Astrocyte (in vitro differentiated cells and primary cell): ENCODE measurements at regions not wholly inside any gene's neighbourhood (a gene's known extent, or its start where the extent isn't known, plus 50 kb on each side); places are given as distances from the start of the nearest gene placed in this dataset.

ENCODE experiments used
- DNase-seq: peaks from one replicate; pipeline ENCODE4 v3.0.0-alpha.2; 2010; ENCODE audit warnings: low read depth
- FAIRE-seq: peaks from 2 replicates; lab custom pipeline; 2011; peaks lifted over from hg19 to GRCh38; lab: Jason Lieb, UNC
- H2AFZ ChIP-seq: 2 replicates; pipeline ENCODE4 v1.6.0; 2012; ENCODE audit warnings: low read depth, low read length, inconsistent platforms
- H3K27ac ChIP-seq: 2 replicates; pipeline ENCODE4 v1.5.1; 2011; ENCODE audit warnings: low read depth, low read length, inconsistent platforms
- H3K27me3 ChIP-seq: 2 replicates; pipeline ENCODE4 v1.6.0; 2011; ENCODE audit warnings: low read length, inconsistent platforms; ENCODE audit not compliant: insufficient read depth
- H3K36me3 ChIP-seq: 2 replicates; pipeline ENCODE4 v1.5.1; 2011; ENCODE audit warnings: low read length, inconsistent platforms; ENCODE audit not compliant: insufficient read depth
- H3K4me1 ChIP-seq: 2 replicates; pipeline ENCODE4 v1.5.1; 2011; ENCODE audit warnings: low read length, inconsistent platforms; ENCODE audit not compliant: insufficient read depth
- H3K4me2 ChIP-seq: 2 replicates; pipeline ENCODE4 v1.6.0; 2012; ENCODE audit warnings: low read length, inconsistent platforms
- H3K4me3 ChIP-seq: 2 replicates; pipeline ENCODE4 v1.5.1; 2011; ENCODE audit warnings: low read depth, mild to moderate bottlenecking, low read length, inconsistent platforms; ENCODE audit not compliant: insufficient read depth
- H3K79me2 ChIP-seq: 2 replicates; pipeline ENCODE4 v1.6.0; 2012; ENCODE audit warnings: mild to moderate bottlenecking, low read length, inconsistent platforms; ENCODE audit not compliant: insufficient read depth
- H3K9ac ChIP-seq: 2 replicates; pipeline ENCODE4 v1.6.0; 2012; ENCODE audit warnings: mild to moderate bottlenecking, low read length, inconsistent platforms
- H3K9me3 ChIP-seq: 2 replicates; pipeline ENCODE4 v1.5.1; 2012; ENCODE audit warnings: low read depth, mild to moderate bottlenecking, low read length, inconsistent platforms; ENCODE audit not compliant: insufficient read depth
- H4K20me1 ChIP-seq: 2 replicates; pipeline ENCODE4 v1.6.0; 2012; ENCODE audit warnings: low read length, inconsistent platforms; ENCODE audit not compliant: insufficient read depth
- H3K27ac Mint-ChIP-seq: one replicate; pipeline ENCODE4 v1.8.0; 2021; ENCODE audit warnings: mild to moderate bottlenecking, mixed read lengths; ENCODE audit not compliant: unreplicated experiment
- H3K27me3 Mint-ChIP-seq: one replicate; pipeline ENCODE4 v1.8.0; 2021; ENCODE audit warnings: low read depth, mixed read lengths; ENCODE audit not compliant: unreplicated experiment
- H3K36me3 Mint-ChIP-seq: one replicate; pipeline ENCODE4 v1.8.0; 2021; ENCODE audit warnings: low read depth, mixed read lengths; ENCODE audit not compliant: unreplicated experiment
- H3K4me1 Mint-ChIP-seq: one replicate; pipeline ENCODE4 v1.8.0; 2021; ENCODE audit warnings: low read depth, mixed read lengths; ENCODE audit not compliant: unreplicated experiment
- H3K4me3 Mint-ChIP-seq: one replicate; pipeline ENCODE4 v1.8.0; 2021; ENCODE audit warnings: mild to moderate bottlenecking, moderate library complexity, mixed read lengths; ENCODE audit not compliant: unreplicated experiment
- H3K9me3 Mint-ChIP-seq: one replicate; pipeline ENCODE4 v1.8.0; 2021; ENCODE audit warnings: mild to moderate bottlenecking, mixed read lengths; ENCODE audit not compliant: unreplicated experiment
- CTCF ChIP-seq: IDR thresholded peaks from 2 replicates; pipeline ENCODE4 v1.5.1; 2011; ENCODE audit warnings: low read depth, mild to moderate bottlenecking, inconsistent platforms, low read length, moderate library complexity; ENCODE audit not compliant: insufficient read depth
- EZH2 ChIP-seq: IDR thresholded peaks from 2 replicates; pipeline ENCODE4 v1.6.1; 2012; ENCODE audit warnings: mild to moderate bottlenecking, low read length, inconsistent platforms; ENCODE audit not compliant: insufficient read depth

- Histone ChIP-seq H3K4me1 (no peaks in the 10 kb centered on the region), H3K36me3 (no peaks in the 10 kb centered on the region), H3K9me3 (peaks cover 4% of the 10 kb centered on the region), H3K27ac (no peak overlapping the region), H3K4me3 (no peak overlapping the region), H3K27me3 (no peaks in the 10 kb centered on the region), H4K20me1 (no peaks in the 10 kb centered on the region), H3K79me2 (no peaks in the 10 kb centered on the region), H2AFZ (no peak overlapping the region), H3K4me2 (no peak overlapping the region), H3K9ac (no peak overlapping the region)
- Mint-ChIP-seq H3K27ac (no peak overlapping the region), H3K27me3 (peaks cover 2% of the 10 kb centered on the region), H3K4me3 (no peak overlapping the region), H3K4me1 (no peaks in the 10 kb centered on the region), H3K9me3 (no peaks in the 10 kb centered on the region), H3K36me3 (no peaks in the 10 kb centered on the region)
- no peak for FAIRE-seq
- DNase-seq = no peak
- TF ChIP-seq CTCF (no peak), EZH2 (no peak)
These were observed 1191.0 kb upstream of the LRRTM1 start for GRCh38 chr2:81495556-81495955.

- Histone ChIP-seq H3K36me3 (no peaks in the 10 kb centered on the region), H3K4me3 (no peak overlapping the region), H3K27me3 (no peaks in the 10 kb centered on the region), H4K20me1 (no peaks in the 10 kb centered on the region), H3K4me1 (no peaks in the 10 kb centered on the region), H3K27ac (no peak overlapping the region), H3K9ac (no peak overlapping the region), H3K79me2 (no peaks in the 10 kb centered on the region), H3K9me3 (peaks cover 7% of the 10 kb centered on the region), H2AFZ (no peak overlapping the region), H3K4me2 (no peak overlapping the region)
- Mint-ChIP-seq H3K9me3 (peaks cover 1% of the 10 kb centered on the region), H3K27me3 (no peaks in the 10 kb centered on the region), H3K27ac (no peak overlapping the region), H3K4me3 (no peak overlapping the region), H3K4me1 (no peaks in the 10 kb centered on the region), H3K36me3 (no peaks in the 10 kb centered on the region)
- no peak for DNase-seq
- no peak for TF ChIP-seq CTCF
- no peak for TF ChIP-seq EZH2
- no peak for FAIRE-seq
These were observed 1178.7 kb upstream of the LRRTM1 start for GRCh38 chr2:81483254-81483653.

- no peaks in the 10 kb centered on the region for H3K36me3 Mint-ChIP-seq
- TF ChIP-seq EZH2 = no peak
- no peak overlapping the region for H3K4me3 Mint-ChIP-seq
- FAIRE-seq (no peak), DNase-seq (no peak)
- H3K9me3 Mint-ChIP-seq = peaks cover 5% of the 10 kb centered on the region
- Histone ChIP-seq H4K20me1 (no peaks in the 10 kb centered on the region), H3K27me3 (no peaks in the 10 kb centered on the region), H3K4me3 (no peak overlapping the region), H3K79me2 (no peaks in the 10 kb centered on the region), H3K4me2 (no peak overlapping the region), H2AFZ (no peak overlapping the region), H3K4me1 (no peaks in the 10 kb centered on the region), H3K36me3 (no peaks in the 10 kb centered on the region), H3K27ac (no peak overlapping the region), H3K9ac (no peak overlapping the region), H3K9me3 (peaks cover 9% of the 10 kb centered on the region)
- no peak overlapping the region for H3K27ac Mint-ChIP-seq
- H3K27me3 Mint-ChIP-seq = no peaks in the 10 kb centered on the region
- no peaks in the 10 kb centered on the region for H3K4me1 Mint-ChIP-seq
These were observed 1177.4 kb upstream of the LRRTM1 start for GRCh38 chr2:81481994-81482368.
